K562 (cell line): ENCODE measurements at regions not wholly inside any gene's neighbourhood (a gene's known extent, or its start where the extent isn't known, plus 50 kb on each side); places are given as distances from the start of the nearest gene placed in this dataset.

Experiments
- BMI1 ChIP-seq: fragments of 150-350 bp; IDR thresholded peaks from 2 replicates; pipeline ENCODE4 v1.6.1; 2014; ENCODE audit warnings: low read length
- CBX3 ChIP-seq, 2 experiments: IDR thresholded peaks; 1 replicate in 1 of 2; 2 replicates in 1 of 2; pipeline ENCODE4 v1.6.1; 2012; ENCODE audit warnings: inconsistent platforms in 2 of 2, low read length in 2 of 2, borderline replicate concordance in 1 of 2, control low read depth in 1 of 2
- HDAC8 ChIP-seq: fragments of 450-650 bp; IDR thresholded peaks from 2 replicates; pipeline ENCODE4 v1.6.1; 2016; ENCODE audit warnings: mild to moderate bottlenecking, missing genetic modification characterization, moderate library complexity, missing compliant biosample characterization
- JUND ChIP-seq, 2 experiments: IDR thresholded peaks; 2 replicates in 1 of 2; 3 replicates in 1 of 2; pipeline ENCODE4 v1.6.1; 2011; ENCODE audit warnings: borderline replicate concordance in 2 of 2, low read depth in 2 of 2, low read length in 2 of 2, improper control_type of control experiment in 1 of 2, missing biosample characterization in 1 of 2, missing genetic modification characterization in 1 of 2, missing genetic modification reagents in 1 of 2
- MAX ChIP-seq: sonication (generic); formaldehyde crosslinking; IDR thresholded peaks from 2 replicates; pipeline ENCODE4 v1.9.0; 2022; ENCODE audit warnings: mild to moderate bottlenecking, missing genetic modification reagents
- NBN ChIP-seq: fragments of 450-650 bp; IDR thresholded peaks from 2 replicates; pipeline ENCODE4 v1.6.1; 2016; ENCODE audit warnings: low read depth, mild to moderate bottlenecking
- NR2C2 ChIP-seq, 2 experiments: fragments of 200-800 bp in 1 of 2; sonication (Bioruptor generic) in 1 of 2; sonication (generic) in 1 of 2; formaldehyde crosslinking in 1 of 2; IDR thresholded peaks; 2 replicates each; pipeline versions ENCODE4 v1.6.1 to v1.8.0; 2016 to 2022; ENCODE audit warnings: mild to moderate bottlenecking in 1 of 2, missing compliant biosample characterization in 1 of 2, missing genetic modification characterization in 1 of 2, missing genetic modification reagents in 1 of 2
- POLR2A ChIP-seq: fragments of 450-650 bp; conservative IDR thresholded peaks from 2 replicates; pipeline ENCODE4 v1.6.1; 2016
- RBM39 ChIP-seq: fragments of 200-400 bp; formaldehyde crosslinking; optimal IDR thresholded peaks from 2 replicates; pipeline ENCODE3; 2018; ENCODE audit warnings: low read depth, low read length
- SIN3A ChIP-seq, 2 experiments: fragments of 150-350 bp in 1 of 2; IDR thresholded peaks; 2 replicates each; pipeline ENCODE4 v1.6.1; 2011 to 2016; ENCODE audit warnings: borderline replicate concordance in 2 of 2, low read depth in 2 of 2, low read length in 2 of 2, mild to moderate bottlenecking in 2 of 2, moderate library complexity in 2 of 2; ENCODE audit not compliant: control insufficient read depth in 1 of 2
- SMC3 ChIP-seq: conservative IDR thresholded peaks from 2 replicates; pipeline ENCODE4 v1.6.1; 2011; ENCODE audit warnings: low read depth, low read length, improper control_type of control experiment; ENCODE audit not compliant: insufficient read depth
- ZNF830 ChIP-seq: fragments of 250-450 bp; sonication (Bioruptor Pico); IDR thresholded peaks from 2 replicates; pipeline ENCODE4 v1.5.0; 2021; ENCODE audit warnings: mild to moderate bottlenecking

- no peak for TF ChIP-seq SMC3
- no peak for TF ChIP-seq CBX3 (IDR thresholded peaks at IDR 0.05; ENCODE audit: borderline replicate concordance in 1 of 2, low read length in 2 of 2)
- no peak for TF ChIP-seq JUND (IDR thresholded peaks at IDR 0.05; ENCODE audit: borderline replicate concordance, low read depth, low read length)
- no peak for TF ChIP-seq JUND (tag; IDR thresholded peaks at IDR 0.05; ENCODE audit: borderline replicate concordance, low read depth, low read length)
- TF ChIP-seq ZNF830 = no peak
- TF ChIP-seq SIN3A (IDR thresholded peaks at IDR 0.05; ENCODE audit: borderline replicate concordance in 2 of 2, control insufficient read depth in 1 of 2, low read depth in 2 of 2, low read length in 2 of 2) = no peak
- TF ChIP-seq POLR2A = no peak
- TF ChIP-seq BMI1 = no peak
- TF ChIP-seq MAX (CRISPR knock-in tag) = no peak
- TF ChIP-seq NBN = no peak
- TF ChIP-seq RBM39 = no peak
- TF ChIP-seq NR2C2 (CRISPR knock-in tag; IDR thresholded peaks at IDR 0.05) = no peak
- no peak for TF ChIP-seq NR2C2 (tag; IDR thresholded peaks at IDR 0.05)
- TF ChIP-seq HDAC8 (tag) = no peak
Measured at GRCh38 chr20:58136149-58136484, 92.3 kb downstream of the ANKRD60 start.
